ENCODE measurements at regions not wholly inside any gene's neighbourhood (a gene's known extent, or its start where the extent isn't known, plus 50 kb on each side); places are given as distances from the start of the nearest gene placed in this dataset.

DNA sequence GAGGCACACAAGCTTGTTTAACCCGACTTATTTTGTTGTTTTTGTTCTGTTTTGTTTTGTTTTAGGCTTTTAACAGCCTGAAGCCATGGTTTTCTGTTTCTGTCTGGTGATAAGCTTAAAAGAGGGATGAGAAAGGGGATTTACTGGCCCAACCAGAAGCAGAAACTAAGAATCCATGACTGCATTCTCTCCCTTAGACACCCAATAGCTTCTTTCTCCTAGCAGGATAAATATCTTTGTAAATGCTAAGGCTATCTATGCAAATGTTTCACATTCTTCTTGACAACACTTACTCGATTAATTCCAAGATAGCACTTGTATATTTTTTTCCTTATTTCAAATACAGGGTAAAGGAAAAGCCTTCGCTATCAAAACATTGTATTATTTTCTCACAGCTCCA, 53.7 kb upstream of the SMAD1 start:
- no peak for DNase-seq

GRCh38 chr4:145427221-145427620, 54.4 kb upstream of the SMAD1 start:
- DNase-seq: no peak

- DNase-seq: no peak
These were observed 58.5 kb upstream of the SMAD1 start for GRCh38 chr4:145423017-145423708.

DNA sequence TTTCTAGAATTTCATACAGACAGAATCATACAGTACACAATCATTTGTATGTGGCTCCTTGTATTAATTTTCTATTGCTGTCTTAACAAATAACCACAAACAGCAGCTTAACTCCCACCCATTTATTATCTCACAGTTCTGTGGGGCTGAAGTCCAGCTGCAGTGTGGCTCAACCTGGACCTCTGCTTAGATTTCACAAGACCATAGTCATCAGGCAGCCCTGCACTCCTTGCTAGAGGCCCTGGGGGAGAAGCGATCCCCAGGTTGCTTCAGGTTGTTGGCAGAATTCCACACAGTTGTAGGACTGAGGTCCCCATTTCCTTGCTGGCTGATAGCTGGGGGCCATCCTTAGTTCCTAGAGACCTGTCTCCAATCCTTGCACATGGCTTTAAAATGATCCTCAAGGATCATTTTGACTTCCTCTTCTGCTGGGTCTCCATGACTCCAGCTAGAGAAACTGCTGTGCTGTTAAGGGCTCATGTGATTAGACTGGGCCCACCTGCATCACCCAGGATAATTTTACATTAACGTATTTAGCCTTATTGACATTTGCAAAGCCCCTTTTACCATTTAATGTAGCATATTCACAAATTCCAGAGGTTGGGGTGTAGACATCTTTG, 60.9 kb upstream of the SMAD1 start:
- no peak for DNase-seq

DNA sequence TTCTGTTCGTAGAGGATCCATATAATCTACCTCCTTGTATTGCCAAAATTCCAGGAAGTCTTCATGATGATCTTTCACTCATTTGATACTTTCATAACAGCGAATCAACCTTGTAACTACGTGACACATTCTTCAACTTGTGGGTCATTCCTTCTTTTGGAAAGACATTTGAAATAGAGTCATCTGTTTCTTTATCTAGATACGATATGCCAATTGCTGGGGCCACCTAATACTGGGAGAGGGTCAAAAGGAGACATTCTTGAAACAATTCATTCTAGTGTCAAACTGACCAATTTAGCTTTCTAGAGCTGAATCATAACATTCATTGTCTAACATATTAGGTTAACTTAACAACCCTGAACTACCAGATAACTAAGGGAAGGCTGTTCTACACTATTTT, 62.9 kb upstream of the SMAD1 start:
- DNase-seq: no peak

DNA sequence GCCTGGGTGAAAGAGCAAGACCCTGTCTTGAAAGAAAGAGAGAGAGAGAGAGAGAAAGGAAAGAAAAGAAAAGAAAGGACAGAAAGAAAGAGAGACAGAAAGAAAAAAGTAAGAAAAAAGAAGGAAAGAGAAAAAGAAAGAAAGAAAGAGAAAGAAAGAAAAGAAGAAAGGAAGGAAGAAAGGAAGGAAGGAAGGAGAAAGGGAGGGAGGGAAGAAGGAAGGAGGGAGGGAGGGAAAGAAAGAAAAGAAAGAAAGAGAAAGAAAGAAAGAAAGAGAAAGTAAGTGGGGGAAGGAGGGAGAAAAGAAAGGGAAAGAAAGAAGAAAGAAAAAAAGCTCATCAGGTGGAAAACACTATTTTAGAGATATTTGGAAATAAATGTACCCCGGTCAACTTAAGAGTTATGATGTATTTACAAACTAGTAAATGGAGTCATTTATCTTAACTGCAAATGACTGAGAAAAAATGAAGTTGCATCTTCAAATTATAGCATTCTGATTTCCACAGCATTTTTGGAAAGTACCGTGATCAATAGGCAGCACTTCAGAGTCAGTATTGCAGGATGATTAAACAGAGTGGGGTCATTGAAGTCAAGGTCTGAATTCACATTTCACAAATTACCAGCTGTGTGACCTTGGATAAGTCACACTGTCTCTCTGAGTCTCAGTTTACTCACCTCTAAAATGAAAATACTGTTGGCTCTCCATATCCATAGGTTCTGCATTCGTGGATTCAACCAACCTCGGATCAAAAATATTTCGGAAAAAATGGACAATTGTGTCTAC, 64.1 kb upstream of the SMAD1 start:
- no peak for DNase-seq

- no peak for DNase-seq
These were observed 66.8 kb upstream of the SMAD1 start for GRCh38 chr4:145414841-145415240.

DNA sequence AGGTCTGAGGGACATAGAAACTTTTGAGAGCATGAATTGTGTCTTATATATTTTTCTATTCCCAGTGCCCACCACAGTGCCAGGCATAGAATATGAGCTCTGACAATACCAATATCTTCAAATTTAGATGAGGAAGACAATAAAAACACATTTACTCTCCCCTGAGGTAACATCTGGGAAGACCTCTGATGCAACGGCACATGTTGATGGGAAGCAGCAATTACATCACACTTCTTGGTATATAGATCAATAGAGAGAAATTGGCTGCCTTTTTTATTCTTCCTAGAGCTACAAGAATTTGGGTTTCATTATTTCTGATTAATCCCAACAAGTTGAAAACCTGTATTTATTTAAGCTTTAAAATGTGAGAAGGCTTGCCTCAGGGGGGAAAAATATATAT, 67.4 kb upstream of the SMAD1 start:
- no peak for DNase-seq

DNA sequence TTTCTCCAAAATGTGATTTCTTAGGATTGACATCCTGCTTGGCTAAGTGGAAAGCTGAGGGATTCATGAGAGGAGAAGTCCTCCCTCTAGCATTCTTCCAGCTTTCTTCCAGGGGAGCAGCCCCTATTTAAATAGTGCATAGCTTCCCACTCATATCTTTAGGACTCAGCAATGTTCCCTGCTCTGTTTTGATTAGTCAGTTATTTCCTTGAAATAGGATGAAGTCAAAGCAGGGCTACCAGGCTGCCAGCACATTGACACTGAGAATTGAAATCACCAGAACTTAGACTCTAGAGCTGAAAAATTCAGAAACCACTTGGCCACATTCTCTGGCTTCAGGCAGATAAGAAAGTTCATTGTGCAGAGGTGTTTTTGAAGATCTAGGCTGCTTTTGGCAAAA, 74.7 kb upstream of the SMAD1 start:
- DNase-seq: no peak

GRCh38 chr4:145404761-145405160, 76.9 kb upstream of the SMAD1 start:
- DNase-seq: no peak

DNA sequence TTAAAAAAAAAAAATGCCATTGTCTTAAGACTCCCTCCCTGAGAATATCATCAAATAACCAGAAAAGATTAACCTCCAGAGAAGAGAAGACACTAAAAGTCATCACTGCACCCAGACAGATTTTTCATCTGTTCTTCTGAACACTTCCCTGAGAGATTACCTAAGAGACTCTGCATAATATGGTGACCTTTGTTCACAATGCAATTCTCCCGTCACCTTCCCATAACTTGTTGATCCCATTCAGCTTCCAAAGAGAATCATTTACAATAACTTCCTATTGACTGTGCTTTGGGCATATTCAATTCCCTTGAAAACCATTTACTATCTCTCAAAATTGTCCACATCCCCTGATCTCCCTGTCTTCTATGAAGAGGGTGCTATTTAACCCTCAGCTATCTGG, 85.1 kb upstream of the SMAD1 start:
- DNase-seq: no peak

- DNase-seq: no peak
These were observed 91.1 kb upstream of the SMAD1 start for GRCh38 chr4:145390571-145390970.

DNA sequence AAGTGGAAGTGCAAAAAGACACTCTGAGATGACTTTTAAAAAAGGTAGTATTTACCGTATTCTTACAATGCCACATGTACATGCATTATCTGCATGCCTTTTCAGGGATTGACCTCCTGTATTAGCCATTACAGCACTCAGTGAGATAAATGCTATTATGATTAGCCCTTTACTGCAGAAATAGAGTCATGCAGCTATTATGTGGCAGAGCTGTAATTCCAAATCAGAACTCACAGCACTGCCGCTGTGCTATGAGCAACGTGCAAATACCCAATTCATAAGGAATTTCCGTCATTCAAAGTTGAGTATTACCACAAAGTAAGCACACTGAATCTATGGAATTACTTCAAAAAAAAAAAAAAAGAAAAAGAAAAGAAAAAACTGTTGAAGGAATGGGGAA, 92.1 kb upstream of the SMAD1 start:
- no peak for DNase-seq

DNA sequence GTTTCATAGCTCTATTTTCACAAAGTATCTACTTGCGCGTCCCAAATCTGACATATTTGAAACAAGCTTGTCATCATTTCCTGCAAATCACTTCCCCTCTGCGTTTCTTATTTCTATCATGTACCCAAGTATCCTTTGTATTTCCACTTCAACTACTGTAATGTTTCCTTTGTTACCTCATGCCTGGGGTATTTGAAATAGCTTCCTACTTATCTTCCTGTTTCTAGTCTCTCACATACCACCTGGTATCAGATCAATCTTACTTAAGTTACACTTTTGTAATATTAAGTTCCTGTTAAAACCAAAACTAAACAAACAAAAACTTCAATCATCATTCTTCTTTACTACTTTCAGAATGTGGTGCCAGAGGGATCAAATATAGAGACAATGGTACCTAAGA, 93.6 kb upstream of the SMAD1 start:
- no peak for DNase-seq

DNA sequence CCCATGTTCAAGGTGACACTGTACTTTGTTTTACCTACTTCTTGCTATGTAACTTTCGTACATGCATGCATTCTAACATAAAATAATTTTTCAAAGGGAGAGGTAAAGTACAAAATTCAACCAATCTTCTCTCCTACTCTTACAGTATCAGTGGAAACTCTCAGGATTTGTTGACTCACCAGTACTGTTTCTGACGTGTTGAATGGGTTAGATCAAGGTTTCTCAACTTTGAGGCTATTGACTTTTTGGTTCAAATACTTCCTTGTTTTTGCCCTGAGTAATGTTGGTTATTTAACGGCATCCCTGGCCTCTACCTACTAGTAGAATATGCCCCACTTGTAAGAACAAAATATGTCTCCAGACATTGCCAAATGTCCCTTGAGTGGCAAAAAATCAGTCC, 94.6 kb upstream of the SMAD1 start:
- DNase-seq: no peak

GRCh38 chr4:145381163-145381562, 100.5 kb upstream of the SMAD1 start:
- DNase-seq: no peak

DNA sequence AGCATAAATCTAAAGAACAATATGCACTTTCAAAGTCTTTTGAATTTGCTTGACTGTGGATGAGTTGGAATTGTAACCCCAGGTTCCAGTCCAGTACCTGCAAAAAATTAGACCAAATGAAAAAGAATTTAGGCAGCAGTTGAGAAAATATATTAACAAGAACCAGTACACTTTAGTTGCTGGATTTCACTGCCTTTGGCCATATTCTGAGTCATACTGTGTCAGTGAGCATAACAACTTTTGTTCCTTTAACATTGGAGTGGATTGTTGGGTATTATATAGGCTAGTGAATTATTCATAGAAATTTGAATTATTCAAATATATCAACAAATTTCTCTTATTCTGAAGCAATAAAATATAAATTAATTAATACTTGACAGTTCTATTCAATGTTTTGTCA, 101.5 kb upstream of the SMAD1 start:
- DNase-seq: no peak

- no peak for DNase-seq
These were observed 106.2 kb upstream of the SMAD1 start for GRCh38 chr4:145375416-145375815.

DNA sequence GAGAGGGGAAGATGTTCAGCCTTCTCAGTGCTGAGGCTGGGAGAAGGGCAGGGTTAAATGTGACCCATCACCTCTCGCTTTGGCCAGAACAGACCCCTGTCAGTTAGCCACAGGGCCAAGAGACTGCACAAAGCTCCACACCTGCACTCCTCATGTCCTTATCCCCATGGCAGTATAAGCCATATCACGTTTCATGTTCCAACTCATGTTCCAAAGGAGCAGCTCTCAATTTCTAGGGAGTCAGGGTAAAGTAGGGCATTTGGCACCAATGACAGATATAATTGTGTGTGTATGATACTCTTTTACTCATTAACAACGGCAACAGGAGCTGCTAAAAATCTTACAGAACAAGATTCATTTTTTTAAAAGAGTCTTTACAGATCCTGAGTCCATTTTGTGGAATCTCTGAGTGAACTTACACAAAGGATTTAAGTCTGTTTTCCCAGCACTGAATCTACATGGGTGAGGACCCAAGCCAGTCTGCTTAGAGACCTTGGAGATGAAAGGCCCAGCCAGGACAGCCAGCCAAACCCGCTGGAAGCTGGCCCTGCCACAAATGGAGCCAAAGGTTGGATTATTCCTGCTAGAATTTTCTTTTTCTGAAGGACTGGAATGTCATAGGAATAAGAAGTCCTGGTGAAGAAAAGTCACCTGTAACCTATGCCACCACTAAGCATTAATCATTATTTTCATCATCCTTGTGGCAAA, 129.1 kb upstream of the SMAD1 start:
- no peak for DNase-seq

- no peak for DNase-seq
These were observed 129.7 kb upstream of the SMAD1 start for GRCh38 chr4:145351922-145352321.

GRCh38 chr4:145351162-145351561, 130.5 kb upstream of the SMAD1 start:
- no peak for DNase-seq

DNA sequence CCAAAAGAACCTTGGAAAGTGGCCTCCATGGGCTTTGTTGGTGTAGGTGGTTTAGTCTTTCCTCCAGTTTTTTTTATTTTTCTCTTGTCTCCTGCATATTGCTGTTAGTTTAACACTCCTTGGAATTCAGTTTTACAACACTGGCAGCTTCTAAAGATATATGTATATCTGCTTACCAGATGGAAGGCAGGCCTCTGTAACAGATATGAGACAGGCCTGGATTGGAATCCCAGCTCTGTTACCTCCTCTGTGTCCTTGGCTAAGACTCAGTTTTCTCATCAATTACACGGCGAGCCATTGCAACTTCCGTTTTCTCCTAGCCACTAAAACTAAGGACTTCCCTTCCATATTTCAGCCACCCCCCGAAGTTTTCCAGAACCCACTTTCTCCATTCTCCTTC, 133.4 kb upstream of the SMAD1 start:
- DNase-seq: no peak

- DNase-seq: no peak
These were observed 134.0 kb upstream of the SMAD1 start for GRCh38 chr4:145347684-145348083.

- DNase-seq: no peak
These were observed 135.6 kb upstream of the SMAD1 start for GRCh38 chr4:145346081-145346480.
